Adrenal gland (tissue), 9 donors: ENCODE measurements at regions not wholly inside any gene's neighbourhood (a gene's known extent, or its start where the extent isn't known, plus 50 kb on each side); places are given as distances from the start of the nearest gene placed in this dataset.

Experiments used
- DNase-seq, 7 donors: peaks; one replicate each; pipeline ENCODE4 v3.0.0-alpha.2; 2019 to 2020
- H3K27ac ChIP-seq, 5 donors: fragments of 200-600 bp; sonication (generic) in 4 of 5; 1 replicate in 3 of 5; 2 replicates in 2 of 5; pipeline versions ENCODE4 v1.5.1 to v1.8.0; 2016 to 2020; ENCODE audit warnings: mild to moderate bottlenecking in 1 of 5
- H3K27me3 ChIP-seq: fragments of 200-600 bp; 2 replicates; pipeline ENCODE4 v1.8.0; 2021
- H3K36me3 ChIP-seq, 2 donors: fragments of 200-600 bp; replicated peaks in 1 of 2; 1 replicate in 1 of 2; 2 replicates in 1 of 2; pipeline versions ENCODE4 v1.5.1 to v1.8.0; 2018 to 2022
- H3K4me1 ChIP-seq, 2 donors: fragments of 200-600 bp; replicated peaks in 1 of 2; 1 replicate in 1 of 2; 2 replicates in 1 of 2; pipeline versions ENCODE4 v1.5.1 to v1.8.0; 2018 to 2021
- H3K4me3 ChIP-seq, 4 donors: fragments of 200-600 bp; sonication (generic) in 3 of 4; one replicate each; pipeline ENCODE4 v1.5.1; 2016 to 2018
- H3K9me3 ChIP-seq, 3 donors: fragments of 200-600 bp; sonication (generic) in 1 of 3; replicated peaks in 1 of 3; 1 replicate in 2 of 3; 2 replicates in 1 of 3; pipeline versions ENCODE4 v1.5.1 to v1.8.0; 2016 to 2021
- POLR2A ChIP-seq, 2 donors: fragments of 450-650 bp; IDR thresholded peaks; one replicate each; pipeline ENCODE4 v1.6.1; 2017; ENCODE audit warnings: antibody characterized with exemption in 2 of 2, mild to moderate bottlenecking in 2 of 2, moderate library complexity in 1 of 2
- WGBS, 4 donors: extraction: QIAGEN DNeasy Blood & Tissue Kit in 2 of 4; methylation state at CpG; one replicate each; pipeline versions ENCODE4 v1.1.5 to v1.1.7; 2013 to 2017; 5-methylcytosine and 5-hydroxymethylcytosine counted together
- intact Hi-C, 2 donors: fragments of 100-400 bp; cut with DNase I; formaldehyde crosslinking; loops; one replicate each; pipeline versions ENCODE4 v1.14.1 to v1.15.0; 2022 to 2023
- TF ChIP-seq, protein P1 (sequence below), 6 experiments: fragments of 450-650 bp in 4 of 6; fragments of 200-600 bp in 2 of 6; sonication (generic) in 1 of 6; IDR thresholded peaks; 1 replicate in 5 of 6; 2 replicates in 1 of 6; pipeline versions ENCODE4 v1.5.1 to v1.8.0; 2016 to 2021; ENCODE audit warnings: antibody characterized with exemption in 6 of 6, mild to moderate bottlenecking in 2 of 6, moderate library complexity in 1 of 6
- donor health status: healthy with polysubstance abuse.
- donor health status: Bipolar disorder and iron deficiency.
- donor health status: DM: yes; HTN: yes; CAD: no.
- donor health status: DM: no; HTN: no; CAD: no.
- donor health status: DM: no; HTN: no; CAD: no.

DNA sequence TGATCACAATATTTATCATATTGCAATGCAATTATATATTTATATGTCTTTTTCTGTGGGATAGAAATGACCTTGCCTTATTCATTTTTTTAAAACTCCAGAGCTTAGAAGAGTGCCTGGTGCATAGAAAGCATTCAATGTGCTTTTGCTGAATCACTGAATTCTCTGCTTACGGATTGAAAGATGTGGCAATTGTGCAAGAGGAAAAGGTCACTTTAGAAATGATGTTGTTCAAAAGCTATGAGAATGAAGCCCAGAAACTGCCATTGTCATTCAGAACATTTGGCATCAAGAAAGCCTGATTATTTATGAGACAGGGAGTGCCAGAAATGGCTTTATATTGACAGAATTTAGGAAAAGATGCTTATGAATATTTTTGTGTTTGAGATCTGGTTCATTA lies 678.6 kb upstream of the CDH2 start:
- WGBS, 4 donors = 5 to 16% (median 10%) methylated on average over 1 of the region's 1 CpG

DNA sequence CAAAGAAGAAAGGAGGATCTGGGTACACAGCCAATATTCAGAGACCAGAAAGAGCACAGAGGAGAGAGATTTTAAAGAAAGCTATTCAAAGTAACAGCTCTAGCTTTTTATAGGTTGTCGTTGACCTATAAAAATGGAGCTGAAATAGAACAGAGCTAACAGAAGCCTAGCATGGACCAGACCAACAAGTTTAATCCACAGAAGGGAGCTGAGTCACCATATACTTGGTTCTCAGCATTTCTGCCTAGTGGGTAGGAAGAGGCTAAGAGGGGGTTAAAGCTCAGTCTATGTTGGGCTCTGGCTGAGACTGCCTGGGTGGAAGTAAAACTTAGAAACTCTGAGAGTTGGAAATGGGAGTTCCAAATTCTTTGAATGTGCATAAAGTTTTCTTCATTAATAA lies 678.0 kb upstream of the CDH2 start:
- Histone ChIP-seq H3K4me1 (no peaks in the 10 kb centered on the region), H3K36me3 (no peaks in the 10 kb centered on the region), H3K27me3 (no peaks in the 10 kb centered on the region), H3K9me3 (no peaks in the 10 kb centered on the region), H3K4me3 (no peak overlapping the region), H3K27ac (no peak overlapping the region)
- DNase-seq = no peak
- no peak for TF ChIP-seq POLR2A (IDR thresholded peaks at IDR 0.05)
- TF ChIP-seq, protein P1, sequence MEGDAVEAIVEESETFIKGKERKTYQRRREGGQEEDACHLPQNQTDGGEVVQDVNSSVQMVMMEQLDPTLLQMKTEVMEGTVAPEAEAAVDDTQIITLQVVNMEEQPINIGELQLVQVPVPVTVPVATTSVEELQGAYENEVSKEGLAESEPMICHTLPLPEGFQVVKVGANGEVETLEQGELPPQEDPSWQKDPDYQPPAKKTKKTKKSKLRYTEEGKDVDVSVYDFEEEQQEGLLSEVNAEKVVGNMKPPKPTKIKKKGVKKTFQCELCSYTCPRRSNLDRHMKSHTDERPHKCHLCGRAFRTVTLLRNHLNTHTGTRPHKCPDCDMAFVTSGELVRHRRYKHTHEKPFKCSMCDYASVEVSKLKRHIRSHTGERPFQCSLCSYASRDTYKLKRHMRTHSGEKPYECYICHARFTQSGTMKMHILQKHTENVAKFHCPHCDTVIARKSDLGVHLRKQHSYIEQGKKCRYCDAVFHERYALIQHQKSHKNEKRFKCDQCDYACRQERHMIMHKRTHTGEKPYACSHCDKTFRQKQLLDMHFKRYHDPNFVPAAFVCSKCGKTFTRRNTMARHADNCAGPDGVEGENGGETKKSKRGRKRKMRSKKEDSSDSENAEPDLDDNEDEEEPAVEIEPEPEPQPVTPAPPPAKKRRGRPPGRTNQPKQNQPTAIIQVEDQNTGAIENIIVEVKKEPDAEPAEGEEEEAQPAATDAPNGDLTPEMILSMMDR (IDR thresholded peaks at IDR 0.05) = no peak
- intact Hi-C loops = no loop called here
- 76 to 89% (median 78%) methylated on average over 1 of the region's 1 CpG for WGBS, 4 donors

More for the DNA sequence above, 678.6 kb upstream of the CDH2 start:
- intact Hi-C loops = no loop called here
- TF ChIP-seq POLR2A (IDR thresholded peaks at IDR 0.05) = no peak
- TF ChIP-seq, protein P1 (IDR thresholded peaks at IDR 0.05) = no peak
- no peaks in the 10 kb centered on the region for H3K4me1 ChIP-seq
- no peak for DNase-seq
- no peak overlapping the region for H3K4me3 ChIP-seq
- no peaks in the 10 kb centered on the region for H3K27me3 ChIP-seq
- no peaks in the 10 kb centered on the region for H3K9me3 ChIP-seq
- H3K27ac ChIP-seq = no peak overlapping the region
- no peaks in the 10 kb centered on the region for H3K36me3 ChIP-seq

DNA sequence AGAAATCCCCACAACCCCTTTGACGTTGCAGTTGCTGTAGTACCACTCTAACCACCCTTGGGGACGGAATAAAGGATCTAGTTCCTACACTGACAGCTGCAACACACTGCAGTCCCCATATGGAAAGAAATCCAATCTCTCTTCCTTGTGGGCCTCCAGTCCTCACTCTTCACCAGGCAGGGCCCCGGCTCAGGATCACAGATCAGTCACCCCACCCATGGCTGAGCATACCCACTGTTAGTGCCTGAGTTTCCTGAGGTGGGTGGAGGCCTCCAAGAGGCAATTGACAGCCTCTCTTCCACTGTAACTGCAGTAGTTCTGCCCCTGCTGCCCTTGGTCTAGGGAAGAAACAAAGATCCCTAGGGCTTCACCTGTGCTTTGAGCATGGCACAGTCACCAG lies 670.0 kb upstream of the CDH2 start:
- H3K9me3 ChIP-seq = no peaks in the 10 kb centered on the region
- intact Hi-C loops = no loop called here
- H3K4me3 ChIP-seq = no peak overlapping the region
- no peak for DNase-seq
- H3K4me1 ChIP-seq = no peaks in the 10 kb centered on the region
- TF ChIP-seq, protein P1 (IDR thresholded peaks at IDR 0.05) = no peak
- no peak for TF ChIP-seq POLR2A (IDR thresholded peaks at IDR 0.05)
- H3K27ac ChIP-seq = no peak overlapping the region
- no peaks in the 10 kb centered on the region for H3K27me3 ChIP-seq
- WGBS, 4 donors = 47 to 69% (median 64%) methylated on average over 2 to 3 of the region's 3 CpGs
- H3K36me3 ChIP-seq = no peaks in the 10 kb centered on the region

DNA sequence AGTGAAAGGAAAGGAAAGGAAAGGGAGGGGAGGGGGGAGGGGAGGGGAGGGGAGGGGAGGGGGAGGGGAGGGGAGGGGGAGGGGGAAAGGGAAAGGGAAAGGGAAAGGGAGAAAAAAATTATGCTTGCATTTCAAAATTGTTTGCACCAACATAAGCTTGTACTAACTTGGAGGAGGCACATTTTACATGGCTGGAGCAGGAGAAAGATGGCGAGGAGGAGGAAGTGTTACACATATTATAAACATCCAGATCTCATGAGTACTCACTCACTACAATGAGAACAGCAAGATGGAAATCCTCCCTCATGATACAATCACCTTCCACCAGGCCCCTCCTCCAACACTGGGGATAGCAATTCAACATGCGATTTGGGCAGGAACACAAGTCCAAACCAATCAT lies 660.2 kb upstream of the CDH2 start:
- no peak for DNase-seq
- Histone ChIP-seq H3K9me3 (no peaks in the 10 kb centered on the region), H3K27ac (no peak overlapping the region), H3K4me1 (no peaks in the 10 kb centered on the region), H3K4me3 (no peak overlapping the region), H3K27me3 (no peaks in the 10 kb centered on the region), H3K36me3 (no peaks in the 10 kb centered on the region)
- TF ChIP-seq POLR2A (IDR thresholded peaks at IDR 0.05) = no peak
- TF ChIP-seq, protein P1 (IDR thresholded peaks at IDR 0.05) = no peak
- WGBS, 4 donors = 63 to 94% (median 76%) methylated on average over 2 of the region's 2 CpGs
- intact Hi-C loops = no loop called here
